Neural cell (in vitro differentiated cells): ENCODE measurements at regions not wholly inside any gene's neighbourhood (a gene's known extent, or its start where the extent isn't known, plus 50 kb on each side); places are given as distances from the start of the nearest gene placed in this dataset.

Experiments used
- H2AFZ ChIP-seq: fragments of 200-600, 300-800 bp; sonication (generic), shearing (Covaris generic); 2 replicates; pipeline ENCODE4 v1.6.0; 2014; ENCODE audit warnings: low read depth, mild to moderate bottlenecking, antibody characterized with exemption, low read length, moderate library complexity
- H3F3A ChIP-seq: fragments of 200-600 bp; shearing (Covaris generic); 2 replicates; pipeline ENCODE4 v1.6.1; 2016; ENCODE audit warnings: mild to moderate bottlenecking, moderate library complexity, mixed read lengths, antibody characterized with exemption, low read length; ENCODE audit not compliant: insufficient read depth, poor library complexity, severe bottlenecking
- H3K27ac ChIP-seq: fragments of 200-600, 300-800 bp; sonication (generic), shearing (Covaris generic); 2 replicates; pipeline ENCODE4 v1.5.1; 2014; ENCODE audit warnings: mild to moderate bottlenecking, low read length, moderate library complexity
- H3K27me3 ChIP-seq: fragments of 300-800, 200-600 bp; sonication (generic), shearing (Covaris generic); 2 replicates; pipeline ENCODE4 v1.6.0; 2014; ENCODE audit warnings: mild to moderate bottlenecking, low read depth, low read length, moderate library complexity; ENCODE audit not compliant: insufficient read depth
- H3K36me3 ChIP-seq: fragments of 300-800, 200-600 bp; sonication (generic), shearing (Covaris generic); 2 replicates; pipeline ENCODE4 v1.5.1; 2014; ENCODE audit warnings: mild to moderate bottlenecking, antibody characterized with exemption, low read length, moderate library complexity; ENCODE audit not compliant: insufficient read depth
- H3K4me2 ChIP-seq: fragments of 300-800, 200-600 bp; sonication (generic), shearing (Covaris generic); 2 replicates; pipeline ENCODE4 v1.6.0; 2014; ENCODE audit warnings: mild to moderate bottlenecking, low read length
- H3K4me3 ChIP-seq: fragments of 300-800, 200-600 bp; sonication (generic), shearing (Covaris generic); 2 replicates; pipeline ENCODE4 v1.5.1; 2014; ENCODE audit warnings: mild to moderate bottlenecking, low read length, moderate library complexity
- H3K79me2 ChIP-seq: fragments of 200-600 bp; shearing (Covaris generic); replicated peaks from 2 replicates; pipeline ENCODE4 v1.6.0; 2014; ENCODE audit warnings: mild to moderate bottlenecking, low read length, moderate library complexity; ENCODE audit not compliant: insufficient read depth
- H3K9ac ChIP-seq: fragments of 300-800, 200-600 bp; sonication (generic), shearing (Covaris generic); 2 replicates; pipeline ENCODE4 v1.6.1; 2016; ENCODE audit warnings: mild to moderate bottlenecking, low read length, mixed read lengths
- H3K9me2 ChIP-seq: fragments of 200-600 bp; shearing (Covaris generic); 2 replicates; pipeline ENCODE4 v1.6.1; 2016; ENCODE audit warnings: mild to moderate bottlenecking, low read length, mixed read lengths; ENCODE audit not compliant: insufficient read depth
- H3K9me3 ChIP-seq: fragments of 200-600, 300-800 bp; sonication (generic), shearing (Covaris generic); 2 replicates; pipeline ENCODE4 v1.6.1; 2016; ENCODE audit warnings: mild to moderate bottlenecking, mixed run types, low read length, moderate library complexity, mixed read lengths
- H4K20me1 ChIP-seq: fragments of 200-600 bp; shearing (Covaris generic); 2 replicates; pipeline ENCODE4 v1.6.1; 2016; ENCODE audit warnings: mild to moderate bottlenecking, mixed run types; ENCODE audit not compliant: insufficient read depth
- CTCF ChIP-seq: fragments of 450-650 bp; IDR thresholded peaks from 2 replicates; pipeline ENCODE4 v1.5.1; 2014; ENCODE audit warnings: antibody characterized with exemption, mild to moderate bottlenecking, moderate library complexity; ENCODE audit not compliant: poor library complexity, severe bottlenecking
- EP300 ChIP-seq: fragments of 450-650 bp; conservative IDR thresholded peaks from 2 replicates; pipeline ENCODE4 v1.6.1; 2014; ENCODE audit warnings: antibody characterized with exemption, mild to moderate bottlenecking, moderate library complexity; ENCODE audit not compliant: poor library complexity, severe bottlenecking
- EZH2 ChIP-seq: fragments of 200-600, 300-800 bp; shearing (Covaris generic), sonication (generic); IDR thresholded peaks from 2 replicates; pipeline ENCODE4 v1.6.1; 2014; ENCODE audit warnings: antibody characterized with exemption, low read length, borderline replicate concordance, mild to moderate bottlenecking; ENCODE audit not compliant: insufficient read depth, poor library complexity, severe bottlenecking
- MXI1 ChIP-seq: fragments of 450-650 bp; conservative IDR thresholded peaks from 2 replicates; pipeline ENCODE4 v1.6.1; 2014; ENCODE audit warnings: antibody characterized with exemption, mild to moderate bottlenecking; ENCODE audit not compliant: poor library complexity, severe bottlenecking
- POLR2AphosphoS5 ChIP-seq: IDR thresholded peaks from 2 replicates; pipeline ENCODE4 v1.6.1; 2012
- RAD21 ChIP-seq: fragments of 450-650 bp; conservative IDR thresholded peaks from 2 replicates; pipeline ENCODE4 v1.6.1; 2014; ENCODE audit warnings: antibody characterized with exemption, mild to moderate bottlenecking, moderate library complexity
- REST ChIP-seq: IDR thresholded peaks from 2 replicates; pipeline ENCODE4 v1.6.1; 2012; ENCODE audit warnings: borderline replicate concordance
- SMC3 ChIP-seq: fragments of 450-650 bp; conservative IDR thresholded peaks from 2 replicates; pipeline ENCODE4 v1.6.1; 2014; ENCODE audit warnings: antibody characterized with exemption, mild to moderate bottlenecking, moderate library complexity; ENCODE audit not compliant: poor library complexity
- TAF1 ChIP-seq: IDR thresholded peaks from 2 replicates; pipeline ENCODE4 v1.6.1; 2012; ENCODE audit warnings: low read depth

- H3K9ac ChIP-seq, result no peak overlapping the region
- no peaks in the 10 kb centered on the region for H3K9me3 ChIP-seq
- H3K4me3 ChIP-seq, result no peak overlapping the region
- no peaks in the 10 kb centered on the region for H3K36me3 ChIP-seq
- H3K79me2 ChIP-seq, result no peaks in the 10 kb centered on the region
- H3K4me2 ChIP-seq, result no peak overlapping the region
- H4K20me1 ChIP-seq, result no peaks in the 10 kb centered on the region
- no peaks in the 10 kb centered on the region for H3K9me2 ChIP-seq
- no peak overlapping the region for H2AFZ ChIP-seq
- H3K27me3 ChIP-seq, result no peaks in the 10 kb centered on the region
- H3F3A ChIP-seq, result no peaks in the 10 kb centered on the region
- no peak for TF ChIP-seq MXI1
- no peak for TF ChIP-seq REST
- TF ChIP-seq POLR2AphosphoS5, result no peak
- no peak for TF ChIP-seq SMC3
- TF ChIP-seq TAF1, result no peak
- TF ChIP-seq EP300, result no peak
- no peak for TF ChIP-seq EZH2
- TF ChIP-seq CTCF, result no peak
- no peak for TF ChIP-seq RAD21
- H3K27ac ChIP-seq, result no peak overlapping the region
Observed at GRCh38 chr4:186848437-186848836, 124.8 kb upstream of the FAT1 start.

- Histone ChIP-seq H4K20me1 (no peaks in the 10 kb centered on the region), H3K27ac (no peak overlapping the region), H3K4me3 (no peak overlapping the region), H3K36me3 (no peaks in the 10 kb centered on the region), H3K9ac (no peak overlapping the region), H2AFZ (no peak overlapping the region), H3K9me2 (no peaks in the 10 kb centered on the region), H3K27me3 (no peaks in the 10 kb centered on the region), H3K4me2 (no peak overlapping the region), H3K79me2 (no peaks in the 10 kb centered on the region), H3K9me3 (no peaks in the 10 kb centered on the region), H3F3A (no peaks in the 10 kb centered on the region)
- no peak for TF ChIP-seq POLR2AphosphoS5
- no peak for TF ChIP-seq RAD21
- TF ChIP-seq SMC3, result no peak
- no peak for TF ChIP-seq EZH2
- no peak for TF ChIP-seq TAF1
- no peak for TF ChIP-seq CTCF
- TF ChIP-seq REST, result no peak
- no peak for TF ChIP-seq EP300
Observed at GRCh38 chr4:186851291-186852072, 127.8 kb upstream of the FAT1 start.
